ENCODE measurements at regions not wholly inside any gene's neighbourhood (a gene's known extent, or its start where the extent isn't known, plus 50 kb on each side); places are given as distances from the start of the nearest gene placed in this dataset.

DNA sequence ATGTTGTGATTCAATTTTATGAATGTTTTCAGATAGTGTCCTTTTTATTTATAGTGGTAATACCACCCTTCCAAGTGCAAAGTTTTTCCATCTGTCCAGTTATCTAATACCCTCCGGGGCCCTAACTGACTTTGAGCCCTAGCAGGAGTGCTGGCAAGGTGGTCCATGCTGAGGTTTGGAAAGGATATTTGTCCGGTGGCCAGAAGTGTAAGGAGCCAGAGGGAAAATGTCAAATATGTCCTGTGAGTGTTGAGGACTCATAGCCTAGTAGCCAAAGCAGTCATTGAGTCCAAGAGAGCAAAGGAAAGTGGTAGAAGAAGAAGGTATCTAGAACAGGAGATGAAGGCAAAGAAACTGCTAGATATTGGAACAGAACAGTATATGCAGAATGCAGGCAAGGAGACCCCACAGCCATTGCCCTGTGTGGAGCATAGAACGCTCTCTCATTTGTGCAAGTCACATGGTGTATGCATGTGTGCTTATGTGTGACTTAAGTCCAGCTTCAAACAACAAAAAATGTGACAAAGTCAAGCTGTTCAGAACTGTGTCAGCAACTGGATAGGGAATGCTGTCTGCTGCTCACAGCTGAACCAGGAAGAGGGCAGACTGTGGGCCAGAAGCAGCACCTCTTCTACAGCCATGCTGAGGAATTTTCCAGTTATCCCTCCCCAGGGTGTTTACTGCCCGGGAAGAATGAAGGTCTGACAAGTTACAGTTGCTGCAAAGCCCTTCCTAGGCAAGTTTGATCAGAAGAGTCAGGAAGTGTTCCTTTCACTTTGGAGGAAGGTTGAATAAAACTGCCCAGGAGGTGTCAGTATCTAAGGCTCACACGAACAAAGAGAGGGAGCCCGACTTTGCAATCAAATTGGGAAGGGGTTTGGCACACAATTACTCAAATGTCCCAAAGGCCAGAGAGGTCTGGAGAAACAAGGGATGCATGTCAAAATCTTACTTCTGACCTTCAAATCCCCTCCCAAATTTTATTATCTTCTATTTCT is 463.3 kb upstream of the DMAC1 start:
- DNase-seq (ENCODE audit: low read depth): no peak

DNA sequence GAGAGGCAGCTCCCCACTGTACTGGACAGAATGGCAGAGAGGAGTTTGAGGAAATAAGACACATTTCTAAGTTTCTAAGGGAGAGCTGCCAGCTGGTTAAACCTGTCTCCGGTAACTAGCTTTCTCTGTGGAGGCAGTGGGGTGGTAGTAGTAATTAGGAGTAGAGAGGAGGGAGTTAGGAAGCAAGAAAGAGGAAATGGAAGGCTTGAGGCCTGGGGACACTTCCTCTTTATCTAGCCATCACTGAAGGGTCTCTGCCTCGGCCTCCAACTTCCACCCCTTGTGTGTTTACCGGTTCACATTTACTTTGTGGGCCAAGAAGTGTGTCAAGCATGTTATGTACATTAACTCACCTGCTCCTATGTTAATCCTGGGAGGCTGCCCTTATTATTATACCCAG is 462.2 kb upstream of the DMAC1 start:
- DNase-seq (ENCODE audit: low read depth): no peak

- no peak for DNase-seq (ENCODE audit: low read depth)
These were observed 459.4 kb upstream of the DMAC1 start for GRCh38 chr9:8259028-8259427.

DNA sequence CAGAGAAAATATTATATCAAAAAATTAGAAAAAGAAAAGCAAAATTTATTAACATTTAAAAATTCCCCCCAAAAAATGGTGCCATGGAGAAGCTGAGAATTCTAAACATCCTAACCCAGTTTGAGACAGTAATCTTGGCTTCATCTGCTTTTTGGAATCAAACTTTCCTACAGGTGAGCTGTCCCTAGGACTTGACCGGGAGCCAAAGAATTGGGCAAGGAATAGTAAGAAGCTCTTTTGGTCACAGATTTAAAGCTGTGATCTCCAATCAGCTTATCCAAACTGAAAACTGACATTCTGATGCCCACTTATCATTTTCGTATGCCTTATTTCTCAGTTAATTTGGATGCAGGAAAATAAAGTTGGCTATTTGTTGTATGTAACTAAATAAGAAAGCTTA is 457.3 kb upstream of the DMAC1 start:
- no peak for DNase-seq (ENCODE audit: low read depth)

- DNase-seq (ENCODE audit: low read depth): no peak
These were observed 456.3 kb upstream of the DMAC1 start for GRCh38 chr9:8255850-8256249.

DNA sequence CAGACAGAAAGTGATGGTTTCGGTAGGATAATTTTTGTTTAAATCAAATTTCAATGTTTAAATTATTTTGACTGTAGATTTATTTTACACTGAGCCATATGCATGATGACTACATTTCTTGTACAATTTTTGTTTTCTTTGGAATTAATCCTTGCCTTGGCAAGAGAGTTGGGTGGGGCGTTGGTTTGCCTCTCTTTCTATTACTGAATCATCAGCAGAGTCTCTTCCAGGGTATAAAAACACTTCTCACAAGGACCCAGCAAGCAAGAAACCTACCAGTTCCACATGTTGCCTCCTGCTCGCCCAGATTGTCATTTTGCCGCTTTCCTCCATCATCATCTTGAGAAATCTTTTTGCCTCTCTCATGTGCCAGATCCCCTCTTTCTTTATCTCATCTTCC is 455.0 kb upstream of the DMAC1 start:
- no peak for DNase-seq (ENCODE audit: low read depth)

DNA sequence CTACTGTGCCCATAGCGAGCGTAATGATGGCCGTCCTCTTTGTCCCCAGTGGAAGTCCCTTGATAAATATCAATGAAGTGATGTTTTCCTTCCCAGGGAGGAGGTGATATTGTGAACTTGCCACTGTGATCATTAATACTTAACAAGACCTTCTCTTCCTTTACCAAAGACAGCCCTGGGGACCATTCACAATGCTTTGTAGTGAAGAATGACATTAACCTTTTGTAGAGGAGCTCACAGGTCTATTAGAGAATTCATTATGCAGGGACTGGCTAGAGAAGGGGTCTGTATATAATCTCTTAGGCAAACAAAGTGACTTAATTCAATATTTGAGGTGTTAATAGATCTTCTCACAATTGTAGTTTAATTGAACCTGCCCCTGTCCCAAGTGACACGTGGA is 452.9 kb upstream of the DMAC1 start:
- no peak for DNase-seq (ENCODE audit: low read depth)

- DNase-seq (ENCODE audit: low read depth): no peak
These were observed 452.0 kb upstream of the DMAC1 start for GRCh38 chr9:8251566-8251965.

GRCh38 chr9:8244505-8245092 is 445.0 kb upstream of the DMAC1 start:
- DNase-seq (ENCODE audit: low read depth): no peak

GRCh38 chr9:8241201-8241600 is 441.6 kb upstream of the DMAC1 start:
- no peak for DNase-seq (ENCODE audit: low read depth)

DNA sequence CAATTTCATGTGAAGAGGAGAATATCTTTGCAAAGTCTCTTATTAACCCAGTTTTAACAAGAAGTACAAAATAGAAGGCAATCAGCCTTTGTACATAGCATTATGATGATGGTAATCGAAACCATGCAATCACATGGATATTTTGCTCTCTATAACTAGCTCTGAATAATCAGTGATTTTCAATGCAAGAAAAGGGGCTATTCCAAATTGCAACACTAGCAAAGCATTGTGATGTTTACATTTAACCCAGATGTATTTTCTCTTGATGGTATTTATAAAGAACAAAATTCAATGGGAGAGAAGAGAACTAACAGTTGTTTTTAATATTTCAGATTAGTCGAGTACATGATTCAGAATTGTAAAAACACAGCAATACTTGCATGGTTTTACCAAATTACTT is 437.5 kb upstream of the DMAC1 start:
- no peak for DNase-seq (ENCODE audit: low read depth)

DNA sequence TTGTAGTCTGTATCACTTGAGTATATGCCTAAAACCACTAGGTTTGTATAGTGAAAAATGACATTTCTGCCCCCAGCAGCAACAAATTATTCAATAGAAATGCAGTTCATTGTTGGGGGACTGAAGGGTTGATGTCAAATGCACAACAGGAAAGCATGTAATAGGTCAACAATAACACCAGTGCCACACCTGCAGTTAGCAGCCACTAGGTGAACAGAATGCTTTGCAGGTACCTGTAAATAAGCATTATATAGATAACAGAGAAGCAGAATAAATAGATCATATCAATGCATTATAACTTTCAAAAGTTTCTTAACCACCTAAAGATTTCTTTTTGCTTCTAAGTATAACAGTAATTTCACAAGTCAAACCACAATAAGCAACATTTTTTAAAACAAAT is 435.9 kb upstream of the DMAC1 start:
- no peak for DNase-seq (ENCODE audit: low read depth)

- no peak for DNase-seq (ENCODE audit: low read depth)
These were observed 434.7 kb upstream of the DMAC1 start for GRCh38 chr9:8234316-8234715.

- no peak for DNase-seq (ENCODE audit: low read depth)
These were observed 433.1 kb upstream of the DMAC1 start for GRCh38 chr9:8232726-8233125.

DNA sequence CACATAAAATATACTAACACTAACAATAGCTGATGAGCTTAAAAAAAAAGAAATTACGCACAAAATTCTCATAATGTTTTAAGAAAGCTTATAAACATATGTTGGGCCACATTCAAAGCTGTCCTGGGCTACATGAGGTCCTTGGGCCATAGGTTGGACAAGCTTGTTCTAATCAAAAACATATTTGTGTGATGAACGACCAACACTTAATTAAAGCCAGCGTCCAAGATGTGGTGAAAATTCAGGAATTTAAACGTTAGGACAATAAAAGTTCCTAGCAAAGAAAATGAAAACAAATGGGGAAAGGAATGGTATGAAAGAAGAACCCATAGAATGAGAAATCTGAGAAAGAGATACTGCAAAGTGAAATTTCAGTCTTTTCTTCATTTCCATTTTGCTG is 429.6 kb upstream of the DMAC1 start:
- no peak for DNase-seq (ENCODE audit: low read depth)

GRCh38 chr9:8224381-8224801 is 424.8 kb upstream of the DMAC1 start:
- no peak for DNase-seq (ENCODE audit: low read depth)

GRCh38 chr9:8223861-8224260 is 424.3 kb upstream of the DMAC1 start:
- DNase-seq (ENCODE audit: low read depth): no peak

GRCh38 chr9:8221462-8221861 is 421.9 kb upstream of the DMAC1 start:
- DNase-seq (ENCODE audit: low read depth): no peak

DNA sequence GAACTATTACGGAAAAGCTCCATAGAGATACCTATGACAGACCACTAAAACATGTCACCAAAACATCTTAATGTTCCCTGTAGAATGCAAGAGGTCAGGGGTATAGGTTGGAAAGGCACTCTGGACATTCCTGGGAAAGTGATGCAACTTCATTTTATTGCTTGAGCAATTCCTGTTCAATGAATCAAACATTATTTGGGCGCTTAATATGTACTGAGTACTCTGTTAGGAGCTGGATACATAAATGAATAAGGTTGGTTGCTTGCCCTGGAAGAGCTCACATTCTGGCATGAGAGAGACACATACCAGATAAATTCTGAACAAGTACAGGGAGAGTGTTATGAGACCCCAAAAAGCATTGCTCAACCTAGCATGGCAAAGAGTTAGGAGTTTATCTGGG is 408.9 kb upstream of the DMAC1 start:
- no peak for DNase-seq (ENCODE audit: low read depth)

DNA sequence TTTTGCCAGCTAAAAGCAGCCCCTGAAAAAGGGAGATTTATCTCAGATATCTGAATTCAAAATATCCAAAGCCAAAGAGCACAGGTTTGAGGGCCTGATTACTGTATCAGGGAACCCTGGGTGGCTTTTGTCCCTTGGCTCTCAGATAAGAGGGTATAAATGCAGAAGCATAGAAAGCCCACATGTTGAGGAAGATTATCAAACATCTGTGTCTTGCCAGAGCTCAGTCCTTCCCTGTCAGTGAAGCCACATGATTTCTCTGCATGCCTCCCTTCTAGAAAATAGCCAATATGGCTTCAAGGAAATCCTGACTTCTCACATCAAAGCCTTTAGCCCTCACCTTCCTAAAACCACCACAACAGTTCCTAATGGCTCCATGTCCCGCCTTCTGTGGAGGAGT is 408.0 kb upstream of the DMAC1 start:
- DNase-seq (ENCODE audit: low read depth): no peak

- DNase-seq (ENCODE audit: low read depth): no peak
These were observed 407.1 kb upstream of the DMAC1 start for GRCh38 chr9:8206720-8207119.

DNA sequence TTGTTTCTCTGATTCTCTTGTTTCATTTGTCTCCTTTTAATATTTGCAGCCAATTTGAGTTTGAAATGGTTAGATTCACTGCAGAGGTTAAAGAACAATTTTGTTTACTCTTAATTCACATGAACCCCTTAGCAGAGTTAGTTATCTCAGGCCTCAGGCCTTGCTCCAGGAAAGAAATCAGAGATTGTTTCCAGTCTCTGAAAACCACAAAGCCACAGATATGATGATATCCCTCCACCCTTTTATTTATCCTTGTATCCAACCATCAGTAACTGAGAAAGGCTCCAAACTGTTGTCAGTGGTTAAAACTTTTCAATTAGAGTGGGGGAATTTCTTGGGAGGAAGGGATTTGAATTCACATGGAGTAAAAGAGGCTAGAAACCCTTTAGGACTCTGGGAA is 406.0 kb upstream of the DMAC1 start:
- no peak for DNase-seq (ENCODE audit: low read depth)

- no peak for DNase-seq (ENCODE audit: low read depth)
These were observed 390.3 kb upstream of the DMAC1 start for GRCh38 chr9:8189881-8190280.

Data from RPMI7951 (cell line).